NB4 (cell line): ENCODE measurements at regions not wholly inside any gene's neighbourhood (a gene's known extent, or its start where the extent isn't known, plus 50 kb on each side); places are given as distances from the start of the nearest gene placed in this dataset.

Source experiments
- DNase-seq: peaks from one replicate; pipeline ENCODE4 v3.0.0; 2010; ENCODE audit warnings: low read depth
- H3K4me3 ChIP-seq: one replicate; pipeline ENCODE4 v1.5.1; 2011; ENCODE audit warnings: mild to moderate bottlenecking, low read depth, low read length, moderate library complexity
- CTCF ChIP-seq: IDR thresholded peaks from one replicate; pipeline ENCODE4 v1.5.1; 2012; ENCODE audit warnings: low read depth, low read length
- MAX ChIP-seq: IDR thresholded peaks from 2 replicates; pipeline ENCODE4 v1.6.1; 2011; ENCODE audit warnings: low read depth, low read length
- MYC ChIP-seq: IDR thresholded peaks from 2 replicates; pipeline ENCODE4 v1.6.1; 2011; ENCODE audit warnings: low read depth, low read length
- POLR2A ChIP-seq: IDR thresholded peaks from 2 replicates; pipeline ENCODE4 v1.6.1; 2011; ENCODE audit warnings: mild to moderate bottlenecking; ENCODE audit not compliant: insufficient read length; ENCODE audit errors: extremely low read depth

- H3K4me3 ChIP-seq, result no peak overlapping the region
- TF ChIP-seq MAX (no peak), MYC (no peak), POLR2A (no peak), CTCF (no peak)
- DNase-seq, result no peak
Measured at GRCh38 chr12:78695749-78696148, 168.8 kb upstream of the SYT1 start.

GRCh38 chr12:78696267-78696666 is 168.3 kb upstream of the SYT1 start:
- no peak for TF ChIP-seq POLR2A
- TF ChIP-seq MAX, result no peak
- TF ChIP-seq CTCF, result no peak
- TF ChIP-seq MYC, result no peak
- no peak overlapping the region for H3K4me3 ChIP-seq
- no peak for DNase-seq

GRCh38 chr12:78697817-78698415 is 166.7 kb upstream of the SYT1 start:
- no peak for DNase-seq
- TF ChIP-seq MAX (no peak), CTCF (no peak), MYC (no peak), POLR2A (no peak)
- H3K4me3 ChIP-seq, result no peak overlapping the region

- TF ChIP-seq MAX, result no peak
- TF ChIP-seq MYC, result no peak
- no peak for TF ChIP-seq POLR2A
- TF ChIP-seq CTCF, result no peak
- no peak overlapping the region for H3K4me3 ChIP-seq
- DNase-seq, result no peak
Measured at GRCh38 chr12:78698747-78699146, 165.8 kb upstream of the SYT1 start.

- TF ChIP-seq MAX (no peak), CTCF (no peak), MYC (no peak), POLR2A (no peak)
- H3K4me3 ChIP-seq, result no peak overlapping the region
- DNase-seq, result no peak
Measured at GRCh38 chr12:78700565-78700964, 164.0 kb upstream of the SYT1 start.
